ENCODE measurements at regions not wholly inside any gene's neighbourhood (a gene's known extent, or its start where the extent isn't known, plus 50 kb on each side); places are given as distances from the start of the nearest gene placed in this dataset.

GRCh38 chr5:56515011-56515410, 281.9 kb upstream of the ANKRD55 start:
- Histone ChIP-seq H3K4me2 (no peak overlapping the region), H3F3A (replicated peaks; ENCODE audit: insufficient read depth) (no peaks in the 10 kb centered on the region), H3K9me3 (no peaks in the 10 kb centered on the region), H3K79me2 (ENCODE audit: insufficient read depth) (no peaks in the 10 kb centered on the region), H3K27me3 (ENCODE audit: insufficient read depth) (no peaks in the 10 kb centered on the region), H3K9ac (no peak overlapping the region), H2AFZ (ENCODE audit: low read depth) (no peak overlapping the region), H3K9me2 (no peaks in the 10 kb centered on the region), H3K4me1 (ENCODE audit: control insufficient read depth in 1 of 2, insufficient read depth in 2 of 2, low read depth in 1 of 2, low read length in 1 of 2) (peaks cover 0 to 20% of the 10 kb centered on the region in 2 experiments; a peak in 2 of 4 replicates), H3K36me3 (replicated peaks in 1 of 2; ENCODE audit: control insufficient read depth in 1 of 2, insufficient read depth in 2 of 2, low read length in 1 of 2) (no peaks in the 10 kb centered on the region), H4K20me1 (ENCODE audit: insufficient read depth) (no peaks in the 10 kb centered on the region), H3K27ac (ENCODE audit: low read depth in 2 of 2, low read length in 1 of 2) (no peak overlapping the region), H3K4me3 (ENCODE audit: low read depth in 2 of 2, low read length in 1 of 2) (no peak overlapping the region)
- DNase-seq, result no peak
- WGBS (ENCODE audit: low lambda C conversion rate), result 59% methylated on average over 5 of the region's 8 CpGs
- ChIA-PET CTCF (interaction anchor here (0.6 kb wide), 1 partner anchor 68 kb away, joined by 3 read pairs; no protein-coding TSS in a partner anchor), POLR2A (no interaction called here)
- TF ChIP-seq MEF2A (IDR thresholded peaks at IDR 0.05; ENCODE audit: borderline replicate concordance, low read depth), result no peak
- TF ChIP-seq GATA2 (CRISPR knock-in tag; IDR thresholded peaks at IDR 0.05), result no peak
- TF ChIP-seq MAX (IDR thresholded peaks at IDR 0.05; ENCODE audit: low read depth), result no peak
- TF ChIP-seq USF1 (IDR thresholded peaks at IDR 0.05; ENCODE audit: borderline replicate concordance, low read depth), result no peak

- no peak for DNase-seq
- no peaks in the 10 kb centered on the region for H3K9me3 ChIP-seq
- no peak overlapping the region for H3K9ac ChIP-seq
- H4K20me1 ChIP-seq (ENCODE audit: insufficient read depth), result no peaks in the 10 kb centered on the region
- 93% methylated on average over 4 of the region's 4 CpGs for WGBS (ENCODE audit: low lambda C conversion rate)
- H3K27me3 ChIP-seq (ENCODE audit: insufficient read depth), result no peaks in the 10 kb centered on the region
- no peak overlapping the region for H3K4me2 ChIP-seq
- H2AFZ ChIP-seq (ENCODE audit: low read depth), result no peak overlapping the region
- H3F3A ChIP-seq (replicated peaks; ENCODE audit: insufficient read depth), result no peaks in the 10 kb centered on the region
- no peak overlapping the region for H3K27ac ChIP-seq (ENCODE audit: low read depth in 2 of 2, low read length in 1 of 2)
- TF ChIP-seq CHD2 (IDR thresholded peaks at IDR 0.05; ENCODE audit: low read length, partially characterized antibody) (no peak), ZBTB33 (IDR thresholded peaks at IDR 0.05; ENCODE audit: borderline replicate concordance, low read depth) (no peak), EZH2phosphoT487 (IDR thresholded peaks at IDR 0.05; ENCODE audit: borderline replicate concordance, low read depth) (no peak), EP300 (IDR thresholded peaks at IDR 0.05; ENCODE audit: borderline replicate concordance in 1 of 2, low read depth in 1 of 2, low read length in 1 of 2) (no peak), GABPA (IDR thresholded peaks at IDR 0.05; ENCODE audit: low read depth) (no peak), FOSL2 (IDR thresholded peaks at IDR 0.05; ENCODE audit: borderline replicate concordance, low read depth) (no peak)
- no peaks in the 10 kb centered on the region for H3K79me2 ChIP-seq (ENCODE audit: insufficient read depth)
- H3K9me2 ChIP-seq, result no peaks in the 10 kb centered on the region
- ChIA-PET CTCF (no interaction called here), POLR2A (no interaction called here)
- no peak overlapping the region for H3K4me3 ChIP-seq (ENCODE audit: low read depth in 2 of 2, low read length in 1 of 2)
- H3K4me1 ChIP-seq (ENCODE audit: control insufficient read depth in 1 of 2, insufficient read depth in 2 of 2, low read depth in 1 of 2, low read length in 1 of 2), result peaks cover 0 to 18% of the 10 kb centered on the region in 2 experiments; a peak in 2 of 4 replicates
- no peaks in the 10 kb centered on the region for H3K36me3 ChIP-seq (replicated peaks in 1 of 2; ENCODE audit: control insufficient read depth in 1 of 2, insufficient read depth in 2 of 2, low read length in 1 of 2)
These were observed 281.1 kb upstream of the ANKRD55 start for GRCh38 chr5:56514245-56514644.
